HEK293T (cell line): ENCODE measurements at regions not wholly inside any gene's neighbourhood (a gene's known extent, or its start where the extent isn't known, plus 50 kb on each side); places are given as distances from the start of the nearest gene placed in this dataset.

Source experiments
- CTCF ChIA-PET: fragments of 350-600 bp; formaldehyde crosslinking; extraction: SDS; loops from one replicate; lab custom pipeline; 2021; ENCODE audit warnings: antibody characterized with exemption, inconsistent platforms; lab: Yijun Ruan, JAX
- POLR2A ChIA-PET: fragments of 350-600 bp; formaldehyde crosslinking; extraction: SDS; loops from one replicate; lab custom pipeline; 2020; ENCODE audit warnings: antibody characterized with exemption, inconsistent platforms; lab: Yijun Ruan, JAX
- DNase-seq: peaks from one replicate; pipeline ENCODE4 v3.0.0; 2012; ENCODE audit warnings: mixed read lengths; ENCODE audit errors: extremely low spot score
- ARNT ChIP-seq: fragments of 450-650 bp; IDR thresholded peaks from 2 replicates; pipeline ENCODE4 v1.6.1; 2017; ENCODE audit warnings: mild to moderate bottlenecking
- BHLHE40 ChIP-seq: fragments of 450-650 bp; IDR thresholded peaks from 2 replicates; pipeline ENCODE4 v1.6.1; 2016; ENCODE audit warnings: mild to moderate bottlenecking, moderate library complexity, borderline replicate concordance
- CTBP1 ChIP-seq: fragments of 450-650 bp; IDR thresholded peaks from 2 replicates; pipeline ENCODE4 v1.6.1; 2016; ENCODE audit warnings: borderline replicate concordance
- ELF4 ChIP-seq: fragments of 450-650 bp; IDR thresholded peaks from 2 replicates; pipeline ENCODE4 v1.6.1; 2017; ENCODE audit warnings: antibody characterized with exemption
- FOXA1 ChIP-seq: fragments of 450-650 bp; IDR thresholded peaks from 2 replicates; pipeline ENCODE4 v1.6.1; 2016; ENCODE audit warnings: mild to moderate bottlenecking
- FOXK2 ChIP-seq: fragments of 450-650 bp; IDR thresholded peaks from 2 replicates; pipeline ENCODE4 v1.6.1; 2016; ENCODE audit warnings: mild to moderate bottlenecking
- FOXM1 ChIP-seq: fragments of 450-650 bp; IDR thresholded peaks from 2 replicates; pipeline ENCODE4 v1.6.1; 2017; ENCODE audit warnings: mild to moderate bottlenecking, borderline replicate concordance
- HDGF ChIP-seq: fragments of 450-650 bp; IDR thresholded peaks from 2 replicates; pipeline ENCODE4 v1.6.1; 2017; ENCODE audit warnings: antibody characterized with exemption, borderline replicate concordance
- L3MBTL2 ChIP-seq: fragments of 450-650 bp; conservative IDR thresholded peaks from 2 replicates; pipeline ENCODE4 v1.6.1; 2016; ENCODE audit warnings: mild to moderate bottlenecking
- LEF1 ChIP-seq: fragments of 450-650 bp; IDR thresholded peaks from 2 replicates; pipeline ENCODE4 v1.6.1; 2017; ENCODE audit warnings: mild to moderate bottlenecking, borderline replicate concordance
- NFRKB ChIP-seq: fragments of 450-650 bp; IDR thresholded peaks from 2 replicates; pipeline ENCODE4 v1.6.1; 2016; ENCODE audit warnings: mild to moderate bottlenecking, moderate library complexity
- PKNOX1 ChIP-seq: fragments of 450-650 bp; IDR thresholded peaks from 2 replicates; pipeline ENCODE4 v1.6.1; 2016
- SP1 ChIP-seq: fragments of 450-650 bp; IDR thresholded peaks from 2 replicates; pipeline ENCODE4 v1.6.1; 2017
- SUZ12 ChIP-seq: fragments of 450-650 bp; IDR thresholded peaks from 2 replicates; pipeline ENCODE4 v1.6.1; 2016; ENCODE audit warnings: mild to moderate bottlenecking
- TARDBP ChIP-seq: fragments of 450-650 bp; IDR thresholded peaks from 2 replicates; pipeline ENCODE4 v1.6.1; 2016
- ZNF384 ChIP-seq: fragments of 450-650 bp; IDR thresholded peaks from 2 replicates; pipeline ENCODE4 v1.6.1; 2016

DNA sequence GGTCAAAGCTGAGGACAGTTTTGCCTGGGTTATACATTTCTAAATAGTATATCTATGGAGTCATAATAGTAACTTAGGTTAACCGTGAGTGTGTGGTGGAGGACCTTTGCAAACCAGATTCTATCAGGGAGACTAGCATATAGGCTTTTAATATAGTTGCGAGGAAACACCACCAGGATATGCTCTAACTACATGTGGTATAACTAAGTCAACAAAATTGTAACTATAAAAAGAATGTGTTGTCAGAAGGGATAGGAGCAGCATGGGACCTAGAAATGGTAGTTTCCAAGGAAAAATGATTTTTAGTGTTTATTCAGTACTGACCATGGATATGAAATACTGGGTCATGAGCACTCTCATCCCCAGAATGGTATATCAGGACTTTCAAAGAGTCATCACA is 338.1 kb downstream of the TGFB2 start:
- DNase-seq = no peak
- POLR2A ChIA-PET = no interaction called here
- CTCF ChIA-PET = no interaction called here
- TF ChIP-seq HDGF = no peak
- no peak for TF ChIP-seq FOXK2
- TF ChIP-seq FOXA1 = no peak
- TF ChIP-seq FOXM1 = no peak
- TF ChIP-seq LEF1 = no peak

DNA sequence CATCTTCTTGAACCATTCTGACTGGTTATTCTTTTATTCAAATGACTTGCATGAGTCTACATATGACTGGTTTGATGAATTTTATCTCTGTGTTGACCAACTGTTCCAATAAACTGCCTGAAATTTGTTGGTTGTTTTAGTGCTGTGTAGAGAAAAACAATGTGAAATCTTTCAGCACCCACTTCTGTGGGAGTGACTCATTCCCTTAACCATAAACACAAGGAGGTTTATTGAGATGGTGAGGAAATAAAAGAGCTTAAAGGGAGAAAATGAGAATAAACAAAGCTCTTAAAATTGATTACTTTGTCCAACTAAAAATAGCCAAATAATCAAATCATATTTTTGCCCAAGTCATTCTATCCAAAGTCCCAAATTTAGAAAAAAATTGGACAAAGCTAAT is 341.1 kb downstream of the TGFB2 start:
- no peak for TF ChIP-seq L3MBTL2
- ChIA-PET POLR2A (no interaction called here), CTCF (no interaction called here)
- no peak for DNase-seq

GRCh38 chr1:218686761-218687160 is 341.6 kb downstream of the TGFB2 start:
- no peak for TF ChIP-seq TARDBP
- TF ChIP-seq NFRKB = no peak
- no peak for TF ChIP-seq CTBP1
- TF ChIP-seq SUZ12 = no peak
- no peak for TF ChIP-seq FOXA1
- TF ChIP-seq ARNT = no peak
- no peak for TF ChIP-seq SP1
- TF ChIP-seq L3MBTL2 = no peak
- ChIA-PET POLR2A (no interaction called here), CTCF (no interaction called here)

DNA sequence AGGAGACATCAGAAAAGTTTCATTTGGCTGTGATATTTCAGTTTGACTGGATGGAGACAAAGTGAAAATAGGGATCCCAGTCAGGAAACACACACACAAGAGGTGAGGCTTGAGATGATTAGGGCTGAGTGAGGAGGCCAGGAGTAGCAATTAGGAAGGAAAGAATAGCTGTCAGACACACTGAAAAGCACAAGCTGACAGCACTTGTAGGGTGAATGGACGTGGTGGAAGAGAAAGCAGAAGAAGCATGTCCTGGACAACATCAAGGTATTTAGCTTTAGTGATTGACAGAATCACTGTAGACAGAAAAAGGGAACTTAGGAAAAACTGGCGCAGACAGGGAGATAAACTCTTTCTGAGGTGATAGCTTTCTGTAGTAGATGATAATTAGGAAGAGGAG is 347.7 kb downstream of the TGFB2 start:
- TF ChIP-seq ELF4 = no peak
- no peak for TF ChIP-seq FOXM1
- TF ChIP-seq BHLHE40 = no peak

More at GRCh38 chr1:218686761-218687160, 341.6 kb downstream of the TGFB2 start:
- DNase-seq = no peak

GRCh38 chr1:218693599-218693998 is 348.5 kb downstream of the TGFB2 start:
- ChIA-PET CTCF (no interaction called here), POLR2A (no interaction called here)
- TF ChIP-seq PKNOX1 (no peak), CTBP1 (no peak), NFRKB (no peak), ELF4 (no peak), BHLHE40 (no peak), FOXK2 (no peak), SUZ12 (no peak), SP1 (no peak), LEF1 (no peak), FOXM1 (no peak), HDGF (no peak), TARDBP (no peak), L3MBTL2 (no peak)
- DNase-seq = no peak

More for the DNA sequence above, 347.7 kb downstream of the TGFB2 start:
- ChIA-PET CTCF (no interaction called here), POLR2A (no interaction called here)
- no peak for DNase-seq

DNA sequence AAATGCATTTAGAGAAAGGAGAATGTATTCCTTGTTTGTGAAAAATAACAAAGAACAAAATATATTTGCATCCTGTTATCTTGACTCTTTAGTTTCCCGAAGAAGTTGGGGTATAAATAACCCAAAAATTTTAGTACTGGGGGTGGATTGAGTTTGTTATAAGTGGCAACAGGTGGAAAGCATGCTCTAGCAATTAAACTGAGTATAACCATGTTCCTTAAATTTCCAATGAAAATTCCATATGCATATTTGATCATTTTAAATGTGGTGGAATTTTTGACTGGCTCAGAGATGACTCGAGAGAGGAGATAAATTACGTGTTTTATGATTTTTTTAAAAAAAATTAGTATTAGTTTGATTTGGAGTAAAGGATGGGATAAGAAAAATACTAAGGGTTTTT is 348.9 kb downstream of the TGFB2 start:
- TF ChIP-seq ARNT (no peak), ZNF384 (no peak), SP1 (no peak), SUZ12 (no peak)
- DNase-seq = no peak
- ChIA-PET CTCF (no interaction called here), POLR2A (no interaction called here)

DNA sequence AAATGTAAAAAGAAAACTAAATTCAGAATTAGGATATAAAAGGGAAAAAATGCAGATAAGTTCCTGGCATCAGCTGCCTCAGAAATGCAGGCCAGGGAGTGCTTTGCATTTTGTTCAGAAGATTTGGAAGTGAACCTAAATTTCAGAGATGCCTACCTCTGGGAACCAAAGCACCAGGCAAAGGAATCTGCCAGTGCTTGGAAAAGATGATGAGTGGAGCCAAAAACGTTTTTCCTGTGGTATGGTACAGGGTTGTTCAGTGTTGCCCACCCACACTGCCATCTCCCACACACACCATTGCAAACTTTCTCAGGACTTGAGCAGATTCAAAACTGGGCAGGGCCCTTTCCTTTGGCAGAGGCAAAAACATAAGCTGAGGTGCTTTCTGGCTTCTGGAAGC is 349.5 kb downstream of the TGFB2 start:
- DNase-seq = no peak
- POLR2A ChIA-PET = no interaction called here
- CTCF ChIA-PET = no interaction called here
- no peak for TF ChIP-seq BHLHE40
- TF ChIP-seq FOXK2 = no peak

DNA sequence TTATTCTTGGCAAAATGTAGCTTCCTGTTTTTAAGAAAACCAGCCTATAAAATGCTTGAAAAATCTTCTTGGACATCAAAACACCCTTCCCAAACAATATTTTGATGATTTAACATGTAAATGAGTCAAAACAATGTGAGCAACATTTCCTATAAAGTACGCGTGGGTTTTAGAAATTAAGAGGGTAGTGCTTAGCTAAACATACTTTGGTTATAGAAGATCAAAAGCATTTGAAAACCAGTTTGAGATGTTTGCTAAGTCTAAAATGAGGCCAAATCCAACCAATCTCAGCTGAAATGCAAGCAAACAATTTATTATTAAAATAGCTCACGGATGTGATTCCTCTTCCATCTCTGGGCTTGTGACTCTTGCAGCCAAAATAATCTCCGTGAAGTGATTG is 350.4 kb downstream of the TGFB2 start:
- no peak for DNase-seq
- CTCF ChIA-PET = no interaction called here
- no peak for TF ChIP-seq FOXM1
- no peak for TF ChIP-seq SUZ12
- no peak for TF ChIP-seq LEF1
- no peak for TF ChIP-seq NFRKB
- TF ChIP-seq FOXA1 = no peak
- TF ChIP-seq FOXK2 = no peak
- TF ChIP-seq ARNT = no peak
- POLR2A ChIA-PET = no interaction called here

DNA sequence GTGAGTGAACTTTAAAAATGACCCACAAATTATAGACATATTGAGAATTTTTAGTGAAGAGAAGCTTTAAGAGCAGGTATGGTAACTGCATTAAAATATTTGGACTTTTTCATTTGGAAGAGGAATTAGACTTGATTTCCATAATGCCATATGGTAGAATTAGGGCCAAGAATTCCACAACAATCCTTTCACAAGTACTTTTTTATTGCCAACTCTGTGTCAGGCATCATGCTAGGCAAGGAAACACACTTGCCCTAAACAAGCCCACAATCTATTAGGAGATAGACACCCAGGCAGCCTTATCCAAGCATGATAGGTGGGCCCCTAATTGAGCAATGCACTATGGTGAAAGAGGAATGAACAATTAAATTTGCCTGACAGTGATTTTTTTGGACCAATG is 353.0 kb downstream of the TGFB2 start:
- ChIA-PET CTCF (interaction anchor here (0.6 kb wide), 1 partner anchor 10 kb away, joined by 15 read pairs; no protein-coding TSS in a partner anchor), POLR2A (no interaction called here)
- DNase-seq = no peak
- TF ChIP-seq HDGF (no peak), ARNT (no peak), CTBP1 (no peak), L3MBTL2 (no peak), ZNF384 (no peak), FOXA1 (no peak), TARDBP (no peak)
